HepG2 (cell line): ENCODE measurements at regions not wholly inside any gene's neighbourhood (a gene's known extent, or its start where the extent isn't known, plus 50 kb on each side); places are given as distances from the start of the nearest gene placed in this dataset.

Source experiments
- ATAC-seq: fragments of 200-7000 bp; cut with Tn5 transposase; 3 replicates; pipeline ENCODE4 v1.9.1; 2020; ENCODE audit warnings: mild to moderate bottlenecking, moderate library complexity
- BruUV-seq: library from RNA; stranded (reverse); fragments of 400-500 nt; replicated peaks from 2 replicates; lab custom pipeline; 2021; lab: Mats Ljungman, UMichigan
- CTCF ChIA-PET: fragments of 300-600 bp; formaldehyde crosslinking; extraction: SDS; loops from one replicate; lab custom pipeline; 2021; ENCODE audit warnings: low total read pairs, inconsistent platforms, low intra/inter-chr PET ratio; lab: Yijun Ruan, JAX
- POLR2A ChIA-PET: fragments of 350-600 bp; sonication (Branson Sonifier 250); formaldehyde crosslinking; loops from one replicate; lab custom pipeline; 2020; ENCODE audit warnings: antibody characterized with exemption, inconsistent platforms; lab: Yijun Ruan, JAX
- DNase-seq: peaks from one replicate; pipeline ENCODE4 v3.0.0-alpha.2; 2015; ENCODE audit warnings: low spot score
- FAIRE-seq: peaks from 3 replicates; lab custom pipeline; 2011; peaks lifted over from hg19 to GRCh38; lab: Jason Lieb, UNC
- H2AFZ ChIP-seq: one replicate; pipeline ENCODE4 v1.6.1; 2011; ENCODE audit warnings: low read length, inconsistent platforms
- H3K27ac ChIP-seq: fragments of 300-600 bp; 3 replicates; pipeline ENCODE4 v1.8.0; 2011; ENCODE audit warnings: mixed run types, mild to moderate bottlenecking, mixed read lengths, low read length, inconsistent platforms; ENCODE audit not compliant: insufficient read depth; ENCODE audit errors: extremely low read length
- H3K27me3 ChIP-seq, 2 experiments: fragments of 200-600 bp in 1 of 2; 2 replicates in 1 of 2; 3 replicates in 1 of 2; pipeline versions ENCODE4 v1.6.0 to v1.8.0; 2011; ENCODE audit warnings: low read length in 2 of 2, mild to moderate bottlenecking in 2 of 2, moderate library complexity in 2 of 2, inconsistent platforms in 1 of 2; ENCODE audit not compliant: insufficient read depth in 2 of 2, control insufficient read depth in 1 of 2
- H3K36me3 ChIP-seq, 2 experiments: fragments of 200-600 bp in 1 of 2; replicated peaks in 1 of 2; 2 replicates in 1 of 2; 3 replicates in 1 of 2; pipeline versions ENCODE4 v1.5.1 to v1.8.0; 2011; ENCODE audit warnings: low read length in 2 of 2, inconsistent platforms in 1 of 2; ENCODE audit not compliant: insufficient read depth in 2 of 2, control insufficient read depth in 1 of 2
- H3K4me1 ChIP-seq: 2 replicates; pipeline ENCODE4 v1.5.1; 2012; ENCODE audit warnings: low read length, inconsistent platforms; ENCODE audit not compliant: insufficient read depth
- H3K4me2 ChIP-seq: 2 replicates; pipeline ENCODE4 v1.6.0; 2011; ENCODE audit warnings: low read depth, low read length, inconsistent platforms
- H3K4me3 ChIP-seq, 3 experiments: fragments of 200-600 bp in 1 of 3; sonication (generic), shearing (Covaris generic) in 1 of 3; replicated peaks in 1 of 3; 2 replicates each; pipeline ENCODE4 v1.5.1; 2011 to 2016; ENCODE audit warnings: low read length in 3 of 3, inconsistent platforms in 2 of 3, low read depth in 2 of 3, mild to moderate bottlenecking in 2 of 3, control low read depth in 1 of 3, mixed read lengths in 1 of 3; ENCODE audit not compliant: insufficient read depth in 1 of 3
- H3K79me2 ChIP-seq: one replicate; pipeline ENCODE4 v1.6.1; 2011; ENCODE audit warnings: low read length, inconsistent platforms; ENCODE audit not compliant: insufficient read depth
- H3K9ac ChIP-seq: 2 replicates; pipeline ENCODE4 v1.6.0; 2011; ENCODE audit warnings: mild to moderate bottlenecking, low read depth, low read length, inconsistent platforms; ENCODE audit not compliant: insufficient read depth
- H3K9me3 ChIP-seq: 2 replicates; pipeline ENCODE4 v1.5.1; 2012; ENCODE audit warnings: mild to moderate bottlenecking, low read length
- H4K20me1 ChIP-seq: 2 replicates; pipeline ENCODE4 v1.6.0; 2011; ENCODE audit warnings: inconsistent platforms, mild to moderate bottlenecking, low read length, moderate library complexity; ENCODE audit not compliant: insufficient read depth
- CEBPG ChIP-seq: IDR thresholded peaks from 2 replicates; pipeline ENCODE4 v1.6.1; 2016
- KMT2A ChIP-seq: sonication (generic); formaldehyde crosslinking; IDR thresholded peaks from 2 replicates; pipeline ENCODE4 v1.4.0; 2020; ENCODE audit warnings: missing genetic modification reagents
- LBX2 ChIP-seq: sonication (generic); formaldehyde crosslinking; IDR thresholded peaks from 2 replicates; pipeline ENCODE4 v1.5.0; 2020; ENCODE audit warnings: missing genetic modification reagents, mild to moderate bottlenecking, borderline replicate concordance
- NAIF1 ChIP-seq: sonication (generic); formaldehyde crosslinking; IDR thresholded peaks from 2 replicates; pipeline ENCODE4 v1.5.0; 2020; ENCODE audit warnings: mild to moderate bottlenecking, missing genetic modification reagents, borderline replicate concordance
- NKX3-1 ChIP-seq: sonication (generic); formaldehyde crosslinking; IDR thresholded peaks from 2 replicates; pipeline ENCODE4 v1.5.0; 2020; ENCODE audit warnings: missing genetic modification reagents
- STAT6 ChIP-seq: sonication (generic); formaldehyde crosslinking; IDR thresholded peaks from 2 replicates; pipeline ENCODE4 v1.4.0; 2020; ENCODE audit warnings: missing genetic modification reagents, mild to moderate bottlenecking, borderline replicate concordance
- ZNF234 ChIP-seq: sonication (generic); formaldehyde crosslinking; conservative IDR thresholded peaks from 2 replicates; pipeline ENCODE4 v1.5.1; 2020; ENCODE audit warnings: mild to moderate bottlenecking, missing genetic modification reagents
- ZNF350 ChIP-seq: sonication (generic); formaldehyde crosslinking; IDR thresholded peaks from 2 replicates; pipeline ENCODE4 v1.4.0; 2020; ENCODE audit warnings: mild to moderate bottlenecking, low read depth, missing genetic modification reagents, borderline replicate concordance
- WGBS: methylation state at CpG from one replicate; pipeline ENCODE4 v1.1.6; 2017; ENCODE audit warnings: low lambda C conversion rate; 5-methylcytosine and 5-hydroxymethylcytosine counted together
- in situ Hi-C: cut with HindIII; loops from 2 replicates; pipeline ENCODE4 v1.10.0; 2017; ENCODE audit warnings: low pct_unique_long_range_greater_than_20kb; ENCODE audit not compliant: extremely low pct_ligation_motif_present
- intact Hi-C: fragments of 100-400 bp; cut with micrococcal nuclease; formaldehyde crosslinking; loops from one replicate; pipeline ENCODE4 v1.10.0; 2022; ENCODE audit not compliant: unreplicated experiment
- TF ChIP-seq, protein P1 (sequence below): sonication (generic); formaldehyde crosslinking; conservative IDR thresholded peaks from 2 replicates; pipeline ENCODE4 v1.8.1; 2023; ENCODE audit warnings: missing genetic modification reagents

- CTCF ChIA-PET: no interaction called here
- Histone ChIP-seq H3K4me1 (no peaks in the 10 kb centered on the region), H3K27me3 (no peaks in the 10 kb centered on the region), H3K4me2 (no peak overlapping the region), H3K4me3 (no peak overlapping the region), H3K36me3 (no peaks in the 10 kb centered on the region), H2AFZ (no peak overlapping the region), H3K9ac (no peak overlapping the region), H3K9me3 (no peaks in the 10 kb centered on the region), H4K20me1 (no peaks in the 10 kb centered on the region), H3K27ac (no peak overlapping the region), H3K79me2 (no peaks in the 10 kb centered on the region)
- intact Hi-C loops (no loop called here), in situ Hi-C loops (no loop called here)
- TF ChIP-seq LBX2 (no peak), ZNF350 (CRISPR knock-in tag) (no peak), NAIF1 (CRISPR knock-in tag) (no peak), KMT2A (no peak), NKX3-1 (no peak), STAT6 (CRISPR knock-in tag) (no peak), CEBPG (CRISPR knock-in tag) (no peak), ZNF234 (CRISPR knock-in tag) (no peak)
- TF ChIP-seq, protein P1, sequence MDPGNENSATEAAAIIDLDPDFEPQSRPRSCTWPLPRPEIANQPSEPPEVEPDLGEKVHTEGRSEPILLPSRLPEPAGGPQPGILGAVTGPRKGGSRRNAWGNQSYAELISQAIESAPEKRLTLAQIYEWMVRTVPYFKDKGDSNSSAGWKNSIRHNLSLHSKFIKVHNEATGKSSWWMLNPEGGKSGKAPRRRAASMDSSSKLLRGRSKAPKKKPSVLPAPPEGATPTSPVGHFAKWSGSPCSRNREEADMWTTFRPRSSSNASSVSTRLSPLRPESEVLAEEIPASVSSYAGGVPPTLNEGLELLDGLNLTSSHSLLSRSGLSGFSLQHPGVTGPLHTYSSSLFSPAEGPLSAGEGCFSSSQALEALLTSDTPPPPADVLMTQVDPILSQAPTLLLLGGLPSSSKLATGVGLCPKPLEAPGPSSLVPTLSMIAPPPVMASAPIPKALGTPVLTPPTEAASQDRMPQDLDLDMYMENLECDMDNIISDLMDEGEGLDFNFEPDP (CRISPR knock-in tag): no peak
- POLR2A ChIA-PET: no interaction called here
- BruUV-seq: no TSS peak
- 69% methylated on average over 2 of the region's 2 CpGs for WGBS
- no peak for FAIRE-seq
- DNase-seq: no peak
- ATAC-seq: no peak
Measured at GRCh38 chr4:188305690-188306089, 166.4 kb downstream of the TRIML1 start.
